Prostate gland (tissue), 2 donors: ENCODE measurements at regions not wholly inside any gene's neighbourhood (a gene's known extent, or its start where the extent isn't known, plus 50 kb on each side); places are given as distances from the start of the nearest gene placed in this dataset.
"Not testable (repeated sequence)": the region's sequence is repeated elsewhere in the genome, so short reads cannot be mapped to it uniquely, and the experiment has no call there.

Experiments
- POLR2A ChIP-seq: fragments of 450-650 bp; IDR thresholded peaks from one replicate; pipeline ENCODE4 v1.6.1; 2016; ENCODE audit warnings: antibody characterized with exemption, mild to moderate bottlenecking
- POLR2AphosphoS5 ChIP-seq: sonication (generic); formaldehyde crosslinking; IDR thresholded peaks from one replicate; pipeline ENCODE4 v1.6.1; 2017; ENCODE audit warnings: antibody characterized with exemption
- TF ChIP-seq, protein P1 (sequence below), 4 experiments: fragments of 200-600 bp in 2 of 4; fragments of 450-650 bp in 2 of 4; sonication (generic) in 2 of 4; IDR thresholded peaks; 1 replicate in 3 of 4; 2 replicates in 1 of 4; pipeline ENCODE4 v1.5.1; 2016 to 2019; ENCODE audit warnings: antibody characterized with exemption in 4 of 4, mild to moderate bottlenecking in 2 of 4, moderate library complexity in 2 of 4

DNA sequence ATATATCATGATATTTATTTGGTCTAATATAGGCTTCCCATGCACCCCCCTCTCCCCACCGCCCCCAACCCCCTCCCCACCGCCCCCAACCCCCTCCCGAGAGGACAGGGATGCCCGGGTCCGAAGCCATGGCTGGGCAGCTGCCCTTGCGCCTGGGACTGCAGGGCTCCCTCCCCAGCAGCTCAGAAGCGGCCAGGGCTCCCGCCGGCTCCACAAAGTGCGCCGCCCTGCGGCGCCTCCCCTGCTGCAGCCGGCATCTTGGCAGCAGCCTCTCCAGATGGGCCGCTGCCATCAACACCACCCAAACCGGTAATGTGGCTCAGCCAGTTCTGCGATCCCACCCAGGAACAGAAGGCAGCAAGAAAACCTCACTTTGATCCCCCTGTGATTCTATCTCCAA is 389.4 kb downstream of the SPATA31A1 start:
- not testable (repeated sequence) for TF ChIP-seq POLR2A, POLR2AphosphoS5
- TF ChIP-seq, protein P1, sequence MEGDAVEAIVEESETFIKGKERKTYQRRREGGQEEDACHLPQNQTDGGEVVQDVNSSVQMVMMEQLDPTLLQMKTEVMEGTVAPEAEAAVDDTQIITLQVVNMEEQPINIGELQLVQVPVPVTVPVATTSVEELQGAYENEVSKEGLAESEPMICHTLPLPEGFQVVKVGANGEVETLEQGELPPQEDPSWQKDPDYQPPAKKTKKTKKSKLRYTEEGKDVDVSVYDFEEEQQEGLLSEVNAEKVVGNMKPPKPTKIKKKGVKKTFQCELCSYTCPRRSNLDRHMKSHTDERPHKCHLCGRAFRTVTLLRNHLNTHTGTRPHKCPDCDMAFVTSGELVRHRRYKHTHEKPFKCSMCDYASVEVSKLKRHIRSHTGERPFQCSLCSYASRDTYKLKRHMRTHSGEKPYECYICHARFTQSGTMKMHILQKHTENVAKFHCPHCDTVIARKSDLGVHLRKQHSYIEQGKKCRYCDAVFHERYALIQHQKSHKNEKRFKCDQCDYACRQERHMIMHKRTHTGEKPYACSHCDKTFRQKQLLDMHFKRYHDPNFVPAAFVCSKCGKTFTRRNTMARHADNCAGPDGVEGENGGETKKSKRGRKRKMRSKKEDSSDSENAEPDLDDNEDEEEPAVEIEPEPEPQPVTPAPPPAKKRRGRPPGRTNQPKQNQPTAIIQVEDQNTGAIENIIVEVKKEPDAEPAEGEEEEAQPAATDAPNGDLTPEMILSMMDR (IDR thresholded peaks at IDR 0.05): not testable (repeated sequence)
